Mucosa of descending colon (tissue), 3 donors: ENCODE measurements at regions not wholly inside any gene's neighbourhood (a gene's known extent, or its start where the extent isn't known, plus 50 kb on each side); places are given as distances from the start of the nearest gene placed in this dataset.

ENCODE experiments used
- ATAC-seq: fragments of 200-7000 bp; cut with Tn5 transposase; one replicate; pipeline ENCODE4 v1.9.1; 2020; ENCODE audit warnings: mild to moderate bottlenecking, moderate library complexity
- DNase-seq, 3 donors: peaks; one replicate each; pipeline ENCODE4 v3.0.0-alpha.2; 2020
- H3K36me3 ChIP-seq: fragments of 200-600 bp; one replicate; pipeline ENCODE4 v1.8.0; 2021; ENCODE audit warnings: low read depth, mild to moderate bottlenecking
- H3K4me1 ChIP-seq: fragments of 200-600 bp; one replicate; pipeline ENCODE4 v1.8.0; 2021; ENCODE audit warnings: low read depth, mild to moderate bottlenecking
- H3K4me3 ChIP-seq: fragments of 200-600 bp; one replicate; pipeline ENCODE4 v1.8.0; 2021; ENCODE audit warnings: mild to moderate bottlenecking
- H3K9me3 ChIP-seq: fragments of 200-600 bp; one replicate; pipeline ENCODE4 v1.8.0; 2021; ENCODE audit warnings: mild to moderate bottlenecking
- CTCF ChIP-seq: fragments of 200-600 bp; IDR thresholded peaks from one replicate; pipeline ENCODE4 v1.8.0; 2022; ENCODE audit warnings: antibody characterized with exemption, mild to moderate bottlenecking
- intact Hi-C, 2 donors: fragments of 100-400 bp; cut with DNase I in 1 of 2; cut with micrococcal nuclease in 1 of 2; formaldehyde crosslinking; loops; one replicate each; pipeline versions ENCODE4 v1.11.0 to v1.11.1; 2022; cut with DNase I, micrococcal nuclease
- donor health status: DM: no; HTN: no; CAD: no; lungs with moderate emphysema.
- donor health status: DM: no; HTN: no; CAD: no.
- donor health status: DM: no; HTN: yes; CAD: no.

GRCh38 chr4:20196476-20196875 lies 55.2 kb upstream of the SLIT2 start:
- Histone ChIP-seq H3K4me3 (no peak overlapping the region), H3K9me3 (no peaks in the 10 kb centered on the region), H3K36me3 (no peaks in the 10 kb centered on the region), H3K4me1 (no peaks in the 10 kb centered on the region)
- DNase-seq = no peak
- no peak for ATAC-seq
- TF ChIP-seq CTCF = no peak
- intact Hi-C loops = no loop called here

- DNase-seq (no peak), ATAC-seq (no peak)
- Histone ChIP-seq H3K4me1 (no peaks in the 10 kb centered on the region), H3K4me3 (no peak overlapping the region), H3K9me3 (no peaks in the 10 kb centered on the region), H3K36me3 (no peaks in the 10 kb centered on the region)
- TF ChIP-seq CTCF = no peak
- intact Hi-C loops = no loop called here
Observed at GRCh38 chr4:20195071-20195885, 56.4 kb upstream of the SLIT2 start.

- no peak for DNase-seq
- intact Hi-C loops = no loop called here
- H3K4me1 ChIP-seq = no peaks in the 10 kb centered on the region
- TF ChIP-seq CTCF = no peak
- H3K36me3 ChIP-seq = no peaks in the 10 kb centered on the region
- H3K9me3 ChIP-seq = no peaks in the 10 kb centered on the region
- ATAC-seq = no peak
- no peak overlapping the region for H3K4me3 ChIP-seq
Observed at GRCh38 chr4:20194123-20195013, 57.3 kb upstream of the SLIT2 start.

GRCh38 chr4:20193141-20193936 lies 58.4 kb upstream of the SLIT2 start:
- no peaks in the 10 kb centered on the region for H3K9me3 ChIP-seq
- TF ChIP-seq CTCF = no peak
- H3K4me1 ChIP-seq = no peaks in the 10 kb centered on the region
- DNase-seq (no peak), ATAC-seq (no peak)
- no peaks in the 10 kb centered on the region for H3K36me3 ChIP-seq
- H3K4me3 ChIP-seq = no peak overlapping the region
- intact Hi-C loops = no loop called here

- Histone ChIP-seq H3K4me3 (no peak overlapping the region), H3K9me3 (no peaks in the 10 kb centered on the region)
- no peak for ATAC-seq
Observed at GRCh38 chr4:20192736-20193135, 59.0 kb upstream of the SLIT2 start.

More at GRCh38 chr4:20192736-20193135, 59.0 kb upstream of the SLIT2 start:
- no peak for DNase-seq
- no peaks in the 10 kb centered on the region for H3K4me1 ChIP-seq
- intact Hi-C loops = no loop called here
- TF ChIP-seq CTCF = no peak
- H3K36me3 ChIP-seq = no peaks in the 10 kb centered on the region
